ENCODE measurements at regions not wholly inside any gene's neighbourhood (a gene's known extent, or its start where the extent isn't known, plus 50 kb on each side); places are given as distances from the start of the nearest gene placed in this dataset.

GRCh38 chr14:40985584-40985983, 621.1 kb upstream of the LRFN5 start:
- intact Hi-C loops (cut with micrococcal nuclease; ENCODE audit: unreplicated experiment): no loop called here
- POLR2A ChIA-PET: no interaction called here
- H4K20me1 ChIP-seq (ENCODE audit: insufficient read depth, low read length): no peaks in the 10 kb centered on the region
- DNase-seq (ENCODE audit: low spot score): no peak
- ATAC-seq: no peak
- H3K9ac ChIP-seq (ENCODE audit: insufficient read depth, low read depth, low read length): no peak overlapping the region
- no peak overlapping the region for H2AFZ ChIP-seq (ENCODE audit: low read length)
- H3K27ac ChIP-seq (ENCODE audit: extremely low read length, insufficient read depth, low read length): no peak overlapping the region
- H3K4me1 ChIP-seq (ENCODE audit: insufficient read depth, low read length): no peaks in the 10 kb centered on the region
- H3K9me3 ChIP-seq (ENCODE audit: low read length): peaks cover 89% of the 10 kb centered on the region
- H3K27me3 ChIP-seq (ENCODE audit: control insufficient read depth in 1 of 2, insufficient read depth in 2 of 2, low read length in 2 of 2): no peaks in the 10 kb centered on the region
- in situ Hi-C loops (cut with HindIII; ENCODE audit: extremely low pct_ligation_motif_present, low pct_unique_long_range_greater_than_20kb): no loop called here
- no TSS peak for BruUV-seq (replicated peaks)
- CTCF ChIA-PET (ENCODE audit: low intra/inter-chr PET ratio, low total read pairs): no interaction called here
- no peaks in the 10 kb centered on the region for H3K36me3 ChIP-seq (replicated peaks in 1 of 2; ENCODE audit: control insufficient read depth in 1 of 2, insufficient read depth in 2 of 2, low read length in 2 of 2)
- FAIRE-seq: no peak
- no peak overlapping the region for H3K4me3 ChIP-seq (replicated peaks in 1 of 3; ENCODE audit: insufficient read depth in 1 of 3, low read depth in 2 of 3, low read length in 3 of 3)
- no peaks in the 10 kb centered on the region for H3K79me2 ChIP-seq (ENCODE audit: insufficient read depth, low read length)
- WGBS (ENCODE audit: low lambda C conversion rate): 1% methylated on average over 4 of the region's 4 CpGs
- no peak overlapping the region for H3K4me2 ChIP-seq (ENCODE audit: low read depth, low read length)
- no peak for TF ChIP-seq ARID5B (CRISPR knock-in tag; IDR thresholded peaks at IDR 0.05)
- TF ChIP-seq LRRFIP1 (CRISPR knock-in tag; conservative IDR thresholded peaks at IDR 0.05): no peak
- TF ChIP-seq GMEB2 (CRISPR knock-in tag; IDR thresholded peaks at IDR 0.05; ENCODE audit: low read depth): no peak
- no peak for TF ChIP-seq ZNF800 (CRISPR knock-in tag; IDR thresholded peaks at IDR 0.05)
- TF ChIP-seq RNF2 (conservative IDR thresholded peaks at IDR 0.05; ENCODE audit: low read depth): no peak
- no peak for TF ChIP-seq DMTF1 (CRISPR knock-in tag; IDR thresholded peaks at IDR 0.05)
- peak; percentile 77; the same call in 1 of the 2 replicates for TF ChIP-seq CEBPB (IDR thresholded peaks at IDR 0.05; ENCODE audit: borderline replicate concordance, low read depth, low read length)
- no peak for TF ChIP-seq SSRP1 (CRISPR knock-in tag; IDR thresholded peaks at IDR 0.05)
- no peak for TF ChIP-seq ZNF556 (CRISPR knock-in tag; IDR thresholded peaks at IDR 0.05; ENCODE audit: borderline replicate concordance)
- TF ChIP-seq ATF7 (IDR thresholded peaks at IDR 0.05): peak; percentile 25; the same call in 1 of the 2 replicates
- TF ChIP-seq ATF7 (CRISPR knock-in tag; IDR thresholded peaks at IDR 0.05): no peak

Data from HepG2 (cell line).